Fibroblast of skin of abdomen (primary cell): ENCODE measurements at regions not wholly inside any gene's neighbourhood (a gene's known extent, or its start where the extent isn't known, plus 50 kb on each side); places are given as distances from the start of the nearest gene placed in this dataset.
"Not testable (repeated sequence)": the region's sequence is repeated elsewhere in the genome, so short reads cannot be mapped to it uniquely, and the experiment has no call there.

Source experiments
- DNase-seq: peaks from one replicate; pipeline ENCODE4 v3.0.0-alpha.2; 2013

GRCh38 chr2:38483776-38484501 is 106.9 kb upstream of the ATL2 start:
- DNase-seq: no peak

- DNase-seq: not testable (repeated sequence)
Measured at GRCh38 chr2:38482710-38483109, 105.6 kb upstream of the ATL2 start.

GRCh38 chr2:38480617-38481016 is 103.5 kb upstream of the ATL2 start:
- no peak for DNase-seq

GRCh38 chr2:38477006-38477405 is 99.9 kb upstream of the ATL2 start:
- no peak for DNase-seq

- no peak for DNase-seq
Measured at GRCh38 chr2:38475567-38475881, 98.5 kb upstream of the ATL2 start.

- no peak for DNase-seq
Measured at GRCh38 chr2:38474715-38475566, 97.9 kb upstream of the ATL2 start.

GRCh38 chr2:38474021-38474456 is 97.0 kb upstream of the ATL2 start:
- no peak for DNase-seq

- no peak for DNase-seq
Measured at GRCh38 chr2:38473333-38474005, 96.4 kb upstream of the ATL2 start.

GRCh38 chr2:38470115-38470514 is 93.0 kb upstream of the ATL2 start:
- no peak for DNase-seq

GRCh38 chr2:38467768-38468455 is 90.8 kb upstream of the ATL2 start:
- no peak for DNase-seq

- no peak for DNase-seq
Measured at GRCh38 chr2:38466876-38467767, 90.0 kb upstream of the ATL2 start.

- no peak for DNase-seq
Measured at GRCh38 chr2:38466409-38466808, 89.3 kb upstream of the ATL2 start.

- no peak for DNase-seq
Measured at GRCh38 chr2:38465789-38466127, 88.7 kb upstream of the ATL2 start.

GRCh38 chr2:38464971-38465788 is 88.1 kb upstream of the ATL2 start:
- no peak for DNase-seq

GRCh38 chr2:38463752-38464151 is 86.7 kb upstream of the ATL2 start:
- DNase-seq: no peak

- peak; percentile 91 for DNase-seq
Measured at GRCh38 chr2:38462121-38462661, 85.1 kb upstream of the ATL2 start.

- no peak for DNase-seq
Measured at GRCh38 chr2:38461470-38461869, 84.4 kb upstream of the ATL2 start.

- DNase-seq: no peak
Measured at GRCh38 chr2:38460313-38460712, 83.2 kb upstream of the ATL2 start.

GRCh38 chr2:38454081-38454480 is 77.0 kb upstream of the ATL2 start:
- no peak for DNase-seq

GRCh38 chr2:38451778-38452177 is 74.7 kb upstream of the ATL2 start:
- DNase-seq: not testable (repeated sequence)

- no peak for DNase-seq
Measured at GRCh38 chr2:38450509-38450908, 73.4 kb upstream of the ATL2 start.
